C4-2B (cell line): ENCODE measurements at regions not wholly inside any gene's neighbourhood (a gene's known extent, or its start where the extent isn't known, plus 50 kb on each side); places are given as distances from the start of the nearest gene placed in this dataset.

ENCODE experiments used
- H3K27ac ChIP-seq: fragments of 450-650 bp; 2 replicates; pipeline ENCODE4 v1.5.1; 2017
- ZFX ChIP-seq: fragments of 450-650 bp; IDR thresholded peaks from 2 replicates; pipeline ENCODE4 v1.6.1; 2017
- TF ChIP-seq, protein P1 (sequence below): fragments of 450-650 bp; conservative IDR thresholded peaks from 2 replicates; pipeline ENCODE4 v1.5.1; 2017; ENCODE audit warnings: mild to moderate bottlenecking

DNA sequence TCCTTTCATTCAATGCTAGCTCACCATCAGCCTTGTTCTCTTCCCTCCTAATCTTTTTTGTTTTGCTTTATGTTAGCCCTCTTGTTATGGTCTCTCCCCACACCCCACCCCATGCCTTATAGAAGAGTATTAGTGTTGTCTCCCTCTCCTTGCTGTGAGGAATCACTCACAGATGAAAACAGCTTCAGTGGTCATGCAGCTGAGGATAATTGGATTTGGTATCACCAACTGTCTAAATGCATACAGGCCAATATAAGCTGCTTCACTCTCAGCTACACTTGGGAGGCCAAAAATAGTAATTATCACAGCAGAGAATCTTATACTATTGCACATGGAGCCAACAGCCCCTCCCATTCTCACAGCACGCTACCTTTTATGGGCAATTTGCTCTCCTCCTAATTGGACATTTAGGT, 494.6 kb upstream of the FAM241A start:
- no peak for TF ChIP-seq ZFX
- TF ChIP-seq, protein P1, sequence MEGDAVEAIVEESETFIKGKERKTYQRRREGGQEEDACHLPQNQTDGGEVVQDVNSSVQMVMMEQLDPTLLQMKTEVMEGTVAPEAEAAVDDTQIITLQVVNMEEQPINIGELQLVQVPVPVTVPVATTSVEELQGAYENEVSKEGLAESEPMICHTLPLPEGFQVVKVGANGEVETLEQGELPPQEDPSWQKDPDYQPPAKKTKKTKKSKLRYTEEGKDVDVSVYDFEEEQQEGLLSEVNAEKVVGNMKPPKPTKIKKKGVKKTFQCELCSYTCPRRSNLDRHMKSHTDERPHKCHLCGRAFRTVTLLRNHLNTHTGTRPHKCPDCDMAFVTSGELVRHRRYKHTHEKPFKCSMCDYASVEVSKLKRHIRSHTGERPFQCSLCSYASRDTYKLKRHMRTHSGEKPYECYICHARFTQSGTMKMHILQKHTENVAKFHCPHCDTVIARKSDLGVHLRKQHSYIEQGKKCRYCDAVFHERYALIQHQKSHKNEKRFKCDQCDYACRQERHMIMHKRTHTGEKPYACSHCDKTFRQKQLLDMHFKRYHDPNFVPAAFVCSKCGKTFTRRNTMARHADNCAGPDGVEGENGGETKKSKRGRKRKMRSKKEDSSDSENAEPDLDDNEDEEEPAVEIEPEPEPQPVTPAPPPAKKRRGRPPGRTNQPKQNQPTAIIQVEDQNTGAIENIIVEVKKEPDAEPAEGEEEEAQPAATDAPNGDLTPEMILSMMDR: no peak
- no peak overlapping the region for H3K27ac ChIP-seq

DNA sequence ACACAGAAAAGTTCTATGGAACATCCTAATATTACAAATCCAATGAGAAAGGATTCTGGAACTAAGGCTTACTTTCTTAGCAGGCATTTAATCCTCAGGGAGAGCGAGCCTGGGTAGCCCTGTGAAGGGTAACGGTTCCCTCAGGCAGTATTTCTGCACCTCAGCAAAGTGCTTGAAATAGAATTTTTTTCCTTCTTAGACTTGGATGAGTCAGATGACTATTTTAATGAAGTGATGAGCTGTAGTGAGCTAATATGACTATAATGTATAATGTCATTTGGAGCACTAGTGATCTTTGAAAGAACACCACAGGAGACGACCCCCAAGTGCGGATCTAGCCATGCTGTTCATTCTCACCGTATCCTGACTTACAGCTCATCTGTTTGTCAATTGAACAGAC, 493.0 kb upstream of the FAM241A start:
- H3K27ac ChIP-seq: no peak overlapping the region
- no peak for TF ChIP-seq ZFX
- TF ChIP-seq, protein P1: no peak

DNA sequence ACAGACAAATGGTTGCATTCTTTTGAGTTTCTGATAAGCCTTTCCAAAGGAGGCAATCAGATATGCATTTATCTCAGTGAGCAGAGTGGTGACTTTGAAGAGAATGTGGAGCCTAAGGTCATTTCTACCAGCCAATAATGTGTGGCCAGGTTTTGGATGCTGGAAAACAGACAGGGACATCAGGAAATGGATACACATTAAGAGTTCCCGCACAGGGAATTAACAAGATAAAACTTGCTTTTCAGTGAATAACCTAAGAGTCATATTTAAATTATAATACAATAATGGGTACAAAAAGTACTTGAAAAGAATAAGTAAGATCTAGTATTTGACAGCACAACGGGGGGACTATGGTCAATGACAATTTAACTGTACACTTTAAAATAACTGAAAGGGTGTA, 492.3 kb upstream of the FAM241A start:
- TF ChIP-seq, protein P1: no peak
- TF ChIP-seq ZFX: no peak
- H3K27ac ChIP-seq: no peak overlapping the region

DNA sequence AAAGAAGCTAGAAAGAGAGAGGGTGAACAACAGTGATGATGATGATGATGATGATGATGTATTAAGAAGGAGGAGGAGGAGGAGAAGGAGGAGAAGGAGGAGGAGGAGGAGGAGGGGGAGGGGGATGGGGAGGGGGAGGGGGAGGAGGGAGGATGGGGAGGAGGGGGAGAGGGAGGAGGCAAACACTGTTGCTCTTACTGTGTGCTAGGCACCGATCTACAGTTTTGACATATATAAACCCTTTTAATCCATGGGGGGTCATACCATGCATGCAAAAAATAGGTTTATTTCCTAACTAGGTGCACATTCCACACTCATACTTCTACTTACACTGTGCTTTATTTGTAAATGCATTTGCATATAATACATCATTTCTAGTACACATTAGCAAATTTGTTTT, 482.8 kb upstream of the FAM241A start:
- no peak for TF ChIP-seq ZFX
- TF ChIP-seq, protein P1: no peak

DNA sequence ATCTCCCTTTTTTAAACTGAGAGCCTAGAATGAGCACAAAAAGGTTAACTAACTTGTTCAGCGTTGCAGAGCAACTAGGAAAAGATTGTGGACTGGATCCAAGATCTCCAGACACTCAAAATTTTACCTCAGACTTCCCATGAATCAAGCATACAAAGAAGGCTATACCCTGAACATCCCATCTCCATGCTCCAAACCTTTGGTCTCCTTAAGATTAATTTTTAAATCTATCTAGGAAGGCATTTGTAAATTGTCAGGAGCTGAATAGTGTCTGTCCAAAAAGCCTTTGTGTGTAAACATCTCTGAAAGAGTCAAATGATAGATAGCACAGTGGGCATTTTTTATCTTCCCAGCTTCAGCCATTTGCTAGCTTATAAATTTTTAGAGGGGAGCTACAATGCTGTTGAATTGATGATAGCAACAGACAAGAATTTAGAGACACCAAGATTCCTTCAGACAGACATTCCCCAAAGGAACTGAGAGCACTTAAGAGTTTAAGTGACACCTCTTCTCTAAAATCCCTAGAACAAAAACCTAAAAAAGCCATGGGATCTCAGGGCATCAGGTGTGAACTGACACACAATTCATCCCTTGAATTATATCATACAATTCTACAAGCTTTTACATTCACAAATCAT, 480.8 kb upstream of the FAM241A start:
- no peak overlapping the region for H3K27ac ChIP-seq
- TF ChIP-seq, protein P1: no peak
- TF ChIP-seq ZFX: no peak

More for the DNA sequence above, 482.8 kb upstream of the FAM241A start:
- H3K27ac ChIP-seq: no peak overlapping the region

DNA sequence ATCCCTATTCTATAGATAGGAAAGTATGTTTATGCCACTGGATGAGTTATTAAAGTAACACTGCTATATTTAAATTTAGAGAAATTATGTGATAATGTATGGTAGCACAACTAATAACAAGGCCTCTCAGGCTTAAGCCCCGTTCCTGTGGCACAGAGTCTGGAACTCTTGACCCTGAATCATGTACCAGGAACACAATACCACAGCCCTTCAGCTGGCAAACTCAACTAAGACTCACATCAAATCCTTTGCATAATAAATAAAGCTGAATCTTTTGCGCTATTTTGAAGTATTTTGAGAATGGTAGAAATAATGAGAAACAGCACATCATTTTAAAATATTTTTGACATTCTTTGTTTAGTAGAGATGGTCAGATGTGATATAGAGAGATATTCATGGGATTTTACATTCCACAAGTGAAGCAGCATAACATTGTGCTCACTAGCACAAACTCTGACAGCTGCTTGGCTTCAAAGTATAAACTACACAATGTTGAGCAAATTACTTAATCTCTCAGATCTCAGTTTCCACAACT, 478.4 kb upstream of the FAM241A start:
- no peak for TF ChIP-seq ZFX
- TF ChIP-seq, protein P1: no peak

DNA sequence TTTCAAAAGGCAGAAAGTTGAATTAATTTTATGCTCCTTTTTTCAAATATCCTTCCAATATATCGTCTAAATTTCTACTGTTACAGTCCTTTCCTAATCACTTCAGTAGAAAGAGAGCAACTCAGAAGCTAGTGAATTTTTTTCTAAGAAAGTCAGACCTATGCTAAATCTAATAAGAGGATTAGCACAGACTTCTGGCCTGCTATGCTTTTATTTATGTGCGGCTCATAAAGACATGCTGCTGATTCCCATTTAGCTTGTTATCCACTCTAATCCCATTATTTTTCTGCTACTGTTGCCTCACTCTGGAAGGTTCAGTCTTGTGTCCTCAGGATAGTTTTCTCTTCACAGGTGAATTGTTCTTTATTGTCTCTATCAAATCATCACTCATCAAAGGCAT, 473.5 kb upstream of the FAM241A start:
- TF ChIP-seq, protein P1: no peak
- no peak for TF ChIP-seq ZFX
- no peak overlapping the region for H3K27ac ChIP-seq

More for the DNA sequence above, 478.4 kb upstream of the FAM241A start:
- H3K27ac ChIP-seq: no peak overlapping the region
